SU-DHL-6 (cell line): ENCODE measurements at regions not wholly inside any gene's neighbourhood (a gene's known extent, or its start where the extent isn't known, plus 50 kb on each side); places are given as distances from the start of the nearest gene placed in this dataset.

ENCODE experiments used
- H2AFZ ChIP-seq: fragments of 200-600 bp; sonication (generic); 2 replicates; pipeline ENCODE4 v1.6.1; 2014; ENCODE audit warnings: low read depth, mild to moderate bottlenecking, moderate library complexity, mixed read lengths, antibody characterized with exemption, low read length; ENCODE audit not compliant: severe bottlenecking
- H3F3A ChIP-seq: fragments of 200-600 bp; shearing (Covaris generic); 2 replicates; pipeline ENCODE4 v1.6.0; 2016; ENCODE audit warnings: antibody characterized with exemption, mild to moderate bottlenecking; ENCODE audit not compliant: insufficient read depth
- H3K27ac ChIP-seq: fragments of 200-600 bp; sonication (generic); 2 replicates; pipeline ENCODE4 v1.5.1; 2016; ENCODE audit warnings: low read depth, mild to moderate bottlenecking, low read length, moderate library complexity, mixed read lengths
- H3K27me3 ChIP-seq: fragments of 200-600 bp; sonication (generic), shearing (Covaris generic); 2 replicates; pipeline ENCODE4 v1.6.0; 2014; ENCODE audit warnings: mild to moderate bottlenecking, low read length
- H3K36me3 ChIP-seq: fragments of 200-600 bp; sonication (generic); 2 replicates; pipeline ENCODE4 v1.6.1; 2014; ENCODE audit warnings: mild to moderate bottlenecking, low read length, mixed read lengths
- H3K4me2 ChIP-seq: fragments of 300-600, 200-600 bp; shearing (Covaris generic), sonication (generic); 2 replicates; pipeline ENCODE4 v1.6.0; 2014; ENCODE audit warnings: low read length, low read depth, mild to moderate bottlenecking; ENCODE audit not compliant: poor library complexity, severe bottlenecking
- H3K4me3 ChIP-seq: fragments of 200-600 bp; sonication (generic); 2 replicates; pipeline ENCODE4 v1.5.1; 2014; ENCODE audit warnings: antibody characterized with exemption, low read length, mild to moderate bottlenecking, mixed read lengths; ENCODE audit not compliant: insufficient read depth, poor library complexity, severe bottlenecking
- H3K79me2 ChIP-seq: fragments of 200-600 bp; sonication (generic); 2 replicates; pipeline ENCODE4 v1.6.1; 2014; ENCODE audit warnings: mild to moderate bottlenecking, low read length, moderate library complexity; ENCODE audit not compliant: insufficient read depth
- H3K9ac ChIP-seq: fragments of 200-600 bp; sonication (generic); 2 replicates; pipeline ENCODE4 v1.7.0; 2014; ENCODE audit warnings: mild to moderate bottlenecking, low read length
- H3K9me2 ChIP-seq: fragments of 200-600 bp; sonication (generic); replicated peaks from 2 replicates; pipeline ENCODE4 v1.6.1; 2014; ENCODE audit warnings: low read length; ENCODE audit not compliant: insufficient read depth
- H3K9me3 ChIP-seq: fragments of 200-600 bp; sonication (generic); 2 replicates; pipeline ENCODE4 v1.6.1; 2014; ENCODE audit warnings: low read length, mixed read lengths; ENCODE audit not compliant: insufficient read depth
- H4K20me1 ChIP-seq: fragments of 200-600 bp; sonication (generic); 2 replicates; pipeline ENCODE4 v1.6.1; 2014; ENCODE audit warnings: low read depth, mild to moderate bottlenecking, antibody characterized with exemption, low read length, moderate library complexity, mixed read lengths
- CTCF ChIP-seq: fragments of 200-600 bp; sonication (generic); IDR thresholded peaks from one replicate; pipeline ENCODE4 v1.5.1; 2017; ENCODE audit warnings: antibody characterized with exemption, mild to moderate bottlenecking, low read length, moderate library complexity; ENCODE audit not compliant: insufficient read depth, poor library complexity, severe bottlenecking
- EZH2phosphoT487 ChIP-seq: fragments of 200-600 bp; sonication (generic), shearing (Covaris generic); conservative IDR thresholded peaks from 2 replicates; pipeline ENCODE4 v1.6.1; 2018; ENCODE audit warnings: mild to moderate bottlenecking, antibody characterized with exemption, low read length, moderate library complexity, mixed read lengths

GRCh38 chr3:197447057-197447456 is 108.7 kb downstream of the BDH1 start:
- H3K27ac ChIP-seq, result no peak overlapping the region
- H2AFZ ChIP-seq, result no peak overlapping the region
- TF ChIP-seq EZH2phosphoT487, result no peak
- TF ChIP-seq CTCF, result no peak
- no peaks in the 10 kb centered on the region for H3K9me2 ChIP-seq
- H3F3A ChIP-seq, result no peaks in the 10 kb centered on the region
- H3K9me3 ChIP-seq, result no peaks in the 10 kb centered on the region
- H3K4me2 ChIP-seq, result no peak overlapping the region
- H3K9ac ChIP-seq, result no peak overlapping the region
- H3K27me3 ChIP-seq, result no peaks in the 10 kb centered on the region
- H4K20me1 ChIP-seq, result no peaks in the 10 kb centered on the region
- H3K36me3 ChIP-seq, result no peaks in the 10 kb centered on the region
- H3K4me3 ChIP-seq, result no peak overlapping the region
- no peaks in the 10 kb centered on the region for H3K79me2 ChIP-seq

DNA sequence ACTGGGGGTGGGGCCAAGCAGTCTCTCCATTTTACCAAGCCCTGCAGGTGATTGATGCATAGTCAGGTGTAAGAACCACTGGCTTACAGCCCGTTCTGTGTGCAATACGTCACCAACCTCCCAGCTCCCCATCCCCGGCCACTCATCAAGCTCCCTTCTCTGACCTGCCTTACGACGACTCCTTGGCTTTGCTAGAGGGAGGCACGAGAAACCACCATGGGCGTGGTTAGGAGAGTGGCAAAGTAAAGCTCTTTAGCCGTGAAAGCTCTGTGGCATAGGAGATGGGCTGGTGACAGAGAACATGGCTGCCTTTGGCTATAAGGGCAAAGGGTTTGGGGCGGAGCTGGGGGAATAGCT is 109.1 kb downstream of the BDH1 start:
- no peaks in the 10 kb centered on the region for H3K27me3 ChIP-seq
- H3K79me2 ChIP-seq, result no peaks in the 10 kb centered on the region
- H3K4me3 ChIP-seq, result no peak overlapping the region
- no peaks in the 10 kb centered on the region for H3K9me2 ChIP-seq
- no peaks in the 10 kb centered on the region for H3K36me3 ChIP-seq
- no peaks in the 10 kb centered on the region for H3K9me3 ChIP-seq
- H2AFZ ChIP-seq, result no peak overlapping the region
- H4K20me1 ChIP-seq, result no peaks in the 10 kb centered on the region
- TF ChIP-seq CTCF (no peak), EZH2phosphoT487 (no peak)
- H3K27ac ChIP-seq, result no peak overlapping the region
- H3K4me2 ChIP-seq, result no peak overlapping the region
- H3K9ac ChIP-seq, result no peak overlapping the region
- H3F3A ChIP-seq, result no peaks in the 10 kb centered on the region

- H3K27me3 ChIP-seq, result no peaks in the 10 kb centered on the region
- H3K79me2 ChIP-seq, result no peaks in the 10 kb centered on the region
- no peaks in the 10 kb centered on the region for H3K36me3 ChIP-seq
- no peak overlapping the region for H3K4me2 ChIP-seq
- no peaks in the 10 kb centered on the region for H3F3A ChIP-seq
- H3K27ac ChIP-seq, result no peak overlapping the region
- H4K20me1 ChIP-seq, result no peaks in the 10 kb centered on the region
- no peak overlapping the region for H3K9ac ChIP-seq
- H2AFZ ChIP-seq, result no peak overlapping the region
- H3K9me3 ChIP-seq, result no peaks in the 10 kb centered on the region
- no peak for TF ChIP-seq EZH2phosphoT487
- no peak overlapping the region for H3K4me3 ChIP-seq
- no peaks in the 10 kb centered on the region for H3K9me2 ChIP-seq
These were observed 109.7 kb downstream of the BDH1 start for GRCh38 chr3:197445896-197446699.

GRCh38 chr3:197444793-197445379 is 110.9 kb downstream of the BDH1 start:
- no peaks in the 10 kb centered on the region for H4K20me1 ChIP-seq
- no peak overlapping the region for H3K4me2 ChIP-seq
- H3K9me3 ChIP-seq, result no peaks in the 10 kb centered on the region
- H3K9me2 ChIP-seq, result no peaks in the 10 kb centered on the region
- H3K27ac ChIP-seq, result no peak overlapping the region
- no peak for TF ChIP-seq EZH2phosphoT487
- no peak for TF ChIP-seq CTCF
- H3K27me3 ChIP-seq, result no peaks in the 10 kb centered on the region
- no peak overlapping the region for H2AFZ ChIP-seq
- no peaks in the 10 kb centered on the region for H3F3A ChIP-seq
- H3K36me3 ChIP-seq, result no peaks in the 10 kb centered on the region
- no peak overlapping the region for H3K9ac ChIP-seq
- no peak overlapping the region for H3K4me3 ChIP-seq
- H3K79me2 ChIP-seq, result no peaks in the 10 kb centered on the region
